Esophagus muscularis mucosa (tissue), 4 donors: ENCODE measurements at regions not wholly inside any gene's neighbourhood (a gene's known extent, or its start where the extent isn't known, plus 50 kb on each side); places are given as distances from the start of the nearest gene placed in this dataset.

Source experiments
- DNase-seq: peaks from one replicate; pipeline ENCODE4 v3.0.0-alpha.2; 2017; ENCODE audit errors: extremely low spot score
- H3K27ac ChIP-seq, 4 donors: fragments of 200-600 bp; sonication (generic); replicated peaks in 1 of 4; 1 replicate in 3 of 4; 2 replicates in 1 of 4; pipeline ENCODE4 v1.5.1; 2016 to 2019; ENCODE audit warnings: mild to moderate bottlenecking in 1 of 4
- H3K27me3 ChIP-seq, 4 donors: fragments of 200-600 bp; sonication (generic); one replicate each; pipeline versions ENCODE4 v1.5.1 to v1.6.0; 2016 to 2019
- H3K36me3 ChIP-seq, 4 donors: fragments of 200-600 bp; sonication (generic); one replicate each; pipeline ENCODE4 v1.5.1; 2016 to 2019
- H3K4me1 ChIP-seq, 4 donors: fragments of 200-600 bp; sonication (generic); one replicate each; pipeline ENCODE4 v1.5.1; 2016 to 2019
- H3K4me3 ChIP-seq, 4 donors: fragments of 200-600 bp; sonication (generic); 1 replicate in 2 of 4; 2 replicates in 2 of 4; pipeline ENCODE4 v1.5.1; 2016 to 2019; ENCODE audit warnings: mild to moderate bottlenecking in 4 of 4, moderate library complexity in 1 of 4
- H3K9me3 ChIP-seq, 4 donors: fragments of 200-600 bp; sonication (generic); 1 replicate in 3 of 4; 2 replicates in 1 of 4; pipeline ENCODE4 v1.5.1; 2016 to 2019
- EP300 ChIP-seq: sonication (generic); formaldehyde crosslinking; IDR thresholded peaks from one replicate; pipeline ENCODE4 v1.6.1; 2017; ENCODE audit warnings: antibody characterized with exemption
- POLR2A ChIP-seq: fragments of 450-650 bp; IDR thresholded peaks from one replicate; pipeline ENCODE4 v1.6.1; 2017; ENCODE audit warnings: antibody characterized with exemption, moderate library complexity, mild to moderate bottlenecking, low read depth
- POLR2AphosphoS5 ChIP-seq, 2 donors: sonication (generic); formaldehyde crosslinking; IDR thresholded peaks; one replicate each; pipeline ENCODE4 v1.6.1; 2017; ENCODE audit warnings: antibody characterized with exemption in 2 of 2
- WGBS: methylation state at CpG from one replicate; pipeline ENCODE4 v1.1.5; 2018; 5-methylcytosine and 5-hydroxymethylcytosine counted together
- intact Hi-C: fragments of 100-400 bp; cut with DNase I; formaldehyde crosslinking; loops from one replicate; pipeline ENCODE4 v1.15.1; 2023
- TF ChIP-seq, protein P1 (sequence below), 3 experiments: fragments of 200-600 bp in 2 of 3; fragments of 450-650 bp in 1 of 3; sonication (generic) in 2 of 3; IDR thresholded peaks; one replicate each; pipeline ENCODE4 v1.5.1; 2017 to 2019; ENCODE audit warnings: antibody characterized with exemption in 3 of 3, mild to moderate bottlenecking in 2 of 3, moderate library complexity in 1 of 3

DNA sequence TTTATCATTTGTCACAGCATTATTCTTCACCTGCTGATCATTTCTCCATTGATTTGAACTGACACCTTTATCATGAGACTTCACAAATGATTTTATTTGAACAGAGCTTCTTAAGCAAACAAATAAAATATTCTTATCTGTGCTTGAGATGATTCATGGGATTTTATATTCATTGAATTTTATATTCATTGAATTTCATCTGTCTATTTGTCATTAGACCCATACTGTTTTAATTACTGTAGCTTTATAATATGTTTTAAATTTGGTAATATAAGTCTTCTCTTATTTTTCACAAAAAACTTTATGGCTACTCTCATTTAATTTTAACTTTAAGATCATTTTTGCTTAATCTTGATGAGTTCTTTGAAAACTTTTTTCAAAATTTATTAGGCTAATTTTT lies 777.4 kb upstream of the TBX3 start:
- intact Hi-C loops = no loop called here
- no peak for TF ChIP-seq POLR2AphosphoS5 (IDR thresholded peaks at IDR 0.05)
- no peak for TF ChIP-seq POLR2A
- no peak for DNase-seq
- peaks cover 0 to 23% (median 0%) of the 10 kb centered on the region in 4 donors for H3K27me3 ChIP-seq
- no peaks in the 10 kb centered on the region for H3K36me3 ChIP-seq
- no peak overlapping the region for H3K27ac ChIP-seq
- peaks cover 0 to 4% (median 0%) of the 10 kb centered on the region in 4 donors for H3K9me3 ChIP-seq
- no peak overlapping the region for H3K4me3 ChIP-seq
- no peaks in the 10 kb centered on the region for H3K4me1 ChIP-seq

DNA sequence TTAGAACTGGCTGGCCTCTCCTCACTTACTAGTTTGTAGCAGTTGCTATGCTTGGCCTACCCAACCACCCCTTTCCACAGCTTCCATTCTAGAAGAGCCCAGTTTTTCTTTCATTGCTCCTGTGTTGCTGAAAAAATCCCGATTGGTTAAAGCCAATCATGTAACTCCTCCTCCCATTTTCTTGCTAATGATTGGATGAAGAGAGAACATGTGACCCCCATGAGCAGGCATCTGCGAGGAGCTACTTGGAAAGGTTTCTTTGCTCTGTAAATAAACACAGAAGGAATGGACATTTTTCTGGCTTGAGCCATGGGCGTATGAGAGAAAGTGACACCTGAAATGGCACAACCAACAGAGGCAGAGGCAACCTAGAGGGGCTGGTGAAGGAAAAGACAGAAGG lies 773.8 kb upstream of the TBX3 start:
- no peak for TF ChIP-seq POLR2A
- TF ChIP-seq EP300 = no peak
- TF ChIP-seq POLR2AphosphoS5 (IDR thresholded peaks at IDR 0.05) = no peak
- TF ChIP-seq, protein P1, sequence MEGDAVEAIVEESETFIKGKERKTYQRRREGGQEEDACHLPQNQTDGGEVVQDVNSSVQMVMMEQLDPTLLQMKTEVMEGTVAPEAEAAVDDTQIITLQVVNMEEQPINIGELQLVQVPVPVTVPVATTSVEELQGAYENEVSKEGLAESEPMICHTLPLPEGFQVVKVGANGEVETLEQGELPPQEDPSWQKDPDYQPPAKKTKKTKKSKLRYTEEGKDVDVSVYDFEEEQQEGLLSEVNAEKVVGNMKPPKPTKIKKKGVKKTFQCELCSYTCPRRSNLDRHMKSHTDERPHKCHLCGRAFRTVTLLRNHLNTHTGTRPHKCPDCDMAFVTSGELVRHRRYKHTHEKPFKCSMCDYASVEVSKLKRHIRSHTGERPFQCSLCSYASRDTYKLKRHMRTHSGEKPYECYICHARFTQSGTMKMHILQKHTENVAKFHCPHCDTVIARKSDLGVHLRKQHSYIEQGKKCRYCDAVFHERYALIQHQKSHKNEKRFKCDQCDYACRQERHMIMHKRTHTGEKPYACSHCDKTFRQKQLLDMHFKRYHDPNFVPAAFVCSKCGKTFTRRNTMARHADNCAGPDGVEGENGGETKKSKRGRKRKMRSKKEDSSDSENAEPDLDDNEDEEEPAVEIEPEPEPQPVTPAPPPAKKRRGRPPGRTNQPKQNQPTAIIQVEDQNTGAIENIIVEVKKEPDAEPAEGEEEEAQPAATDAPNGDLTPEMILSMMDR (IDR thresholded peaks at IDR 0.05) = no peak
- 79% methylated on average over 3 of the region's 3 CpGs for WGBS
- intact Hi-C loops = no loop called here

DNA sequence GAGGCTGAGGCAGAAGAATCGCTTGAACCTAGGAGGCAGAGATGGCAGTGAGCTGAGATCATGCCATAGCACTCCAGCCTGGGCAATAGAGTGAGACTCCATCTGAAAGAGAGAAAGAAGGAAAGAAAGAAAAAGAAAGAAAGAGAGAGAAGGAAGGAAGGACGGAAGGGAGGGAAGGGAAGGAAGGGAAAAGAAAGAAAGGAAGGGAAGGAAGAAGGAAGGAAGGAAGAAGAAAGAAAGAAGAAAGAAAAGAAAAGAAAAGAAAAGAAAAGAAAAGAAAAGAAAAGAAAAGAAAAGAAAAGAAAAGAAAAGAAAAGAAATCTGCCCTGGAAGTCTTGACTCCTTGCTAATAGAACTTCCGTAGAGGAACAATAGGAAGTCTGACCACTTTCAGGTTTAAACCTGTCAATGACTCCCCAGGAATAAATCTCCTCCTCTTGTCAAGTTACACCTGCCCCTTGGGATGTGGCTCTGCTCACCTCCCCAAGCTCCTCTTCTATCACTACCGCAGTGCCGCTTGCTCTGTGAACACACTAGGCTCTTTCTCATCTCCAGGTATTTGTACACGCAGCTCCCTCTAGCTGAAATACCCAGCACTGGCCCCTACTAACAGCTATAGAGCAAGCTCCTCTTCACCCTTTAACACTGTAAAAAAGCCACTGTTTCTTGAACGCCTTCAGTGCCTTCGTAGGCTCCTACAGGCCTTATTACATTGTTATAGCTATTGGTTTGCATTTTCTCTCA lies 773.1 kb upstream of the TBX3 start:
- DNase-seq = no peak
- Histone ChIP-seq H3K4me3 (no peak overlapping the region), H3K36me3 (no peaks in the 10 kb centered on the region), H3K4me1 (peaks cover 5 to 6% (median 5%) of the 10 kb centered on the region in 4 donors), H3K27ac (no peak overlapping the region), H3K27me3 (peaks cover 0 to 8% (median 0%) of the 10 kb centered on the region in 4 donors), H3K9me3 (peaks cover 0 to 3% (median 0%) of the 10 kb centered on the region in 4 donors)
- 87% methylated on average over 8 of the region's 8 CpGs for WGBS
- no peak for TF ChIP-seq EP300
- no peak for TF ChIP-seq POLR2A
- TF ChIP-seq, protein P1 (IDR thresholded peaks at IDR 0.05) = no peak
- intact Hi-C loops = no loop called here

More for the DNA sequence above, 773.8 kb upstream of the TBX3 start:
- Histone ChIP-seq H3K27ac (no peak overlapping the region), H3K27me3 (peaks cover 0 to 2% (median 0%) of the 10 kb centered on the region in 4 donors), H3K4me3 (no peak overlapping the region), H3K36me3 (no peaks in the 10 kb centered on the region), H3K9me3 (peaks cover 0 to 4% (median 0%) of the 10 kb centered on the region in 4 donors), H3K4me1 (peaks cover 0 to under 1% (median 0%) of the 10 kb centered on the region in 4 donors)
- DNase-seq = no peak

DNA sequence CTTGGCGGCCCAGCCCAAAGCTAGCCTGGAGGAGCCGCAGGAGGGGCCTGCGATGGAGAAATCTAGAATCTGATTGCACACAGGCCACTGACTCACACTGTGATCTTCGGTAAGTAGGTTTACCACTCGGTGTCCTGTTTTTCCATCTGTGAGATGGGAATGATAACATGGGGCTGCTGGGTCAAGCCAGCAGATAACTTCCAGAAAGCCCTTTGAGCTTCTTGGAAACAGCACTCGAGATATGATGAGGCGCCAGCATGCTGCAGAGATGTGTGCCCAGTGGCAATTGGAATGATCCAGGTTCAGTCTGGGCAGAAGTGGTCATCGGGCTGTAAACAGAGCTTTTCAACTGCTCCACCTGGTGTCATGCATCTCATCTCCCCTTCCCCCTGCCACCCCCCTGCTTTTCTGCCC lies 771.3 kb upstream of the TBX3 start:
- WGBS = 78% methylated on average over 8 of the region's 8 CpGs
- H3K27me3 ChIP-seq = peaks cover 0 to 20% (median 0%) of the 10 kb centered on the region in 4 donors
- DNase-seq = no peak
- H3K9me3 ChIP-seq = no peaks in the 10 kb centered on the region
- no peaks in the 10 kb centered on the region for H3K36me3 ChIP-seq
- H3K4me3 ChIP-seq = no peak overlapping the region
- TF ChIP-seq EP300 (no peak), POLR2A (no peak), POLR2AphosphoS5 (IDR thresholded peaks at IDR 0.05) (no peak)
- TF ChIP-seq, protein P1 (IDR thresholded peaks at IDR 0.05) = no peak
- no peak overlapping the region for H3K27ac ChIP-seq
- intact Hi-C loops = no loop called here
- peaks cover 10 to 16% (median 12%) of the 10 kb centered on the region in 4 donors for H3K4me1 ChIP-seq

DNA sequence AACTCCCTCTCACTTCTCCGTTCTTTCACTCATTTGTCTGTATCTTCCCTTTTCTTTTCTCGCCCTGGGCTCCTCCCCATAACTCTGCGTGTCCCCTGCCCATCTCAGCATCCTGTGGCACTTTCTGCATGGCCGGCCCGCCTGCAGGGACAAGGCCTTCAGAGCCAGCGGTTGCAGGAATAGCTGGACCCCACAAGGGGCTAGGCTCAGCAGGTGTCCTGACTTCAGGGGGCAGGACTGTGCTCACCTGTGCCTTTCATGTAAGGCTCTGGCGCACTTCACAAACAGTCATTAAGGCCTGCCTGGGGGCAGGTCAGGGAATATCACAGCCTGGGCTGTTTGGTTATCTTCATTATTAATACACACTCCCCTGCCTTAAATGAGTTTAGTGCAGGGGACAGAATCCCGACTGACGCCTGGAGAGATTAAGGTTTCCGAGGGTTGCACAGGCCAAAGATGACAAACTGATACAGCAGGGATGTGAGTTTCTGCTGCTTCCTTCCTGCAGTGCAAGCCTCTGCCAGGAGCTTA lies 768.8 kb upstream of the TBX3 start:
- peaks cover 0 to 26% (median 0%) of the 10 kb centered on the region in 4 donors for H3K27me3 ChIP-seq
- WGBS = 97% methylated on average over 10 of the region's 10 CpGs

More for the DNA sequence above, 768.8 kb upstream of the TBX3 start:
- TF ChIP-seq POLR2AphosphoS5 (IDR thresholded peaks at IDR 0.05) (no peak), EP300 (no peak), POLR2A (no peak)
- TF ChIP-seq, protein P1 (IDR thresholded peaks at IDR 0.05) = no peak
- no peaks in the 10 kb centered on the region for H3K36me3 ChIP-seq
- intact Hi-C loops = no loop called here
- H3K4me3 ChIP-seq = no peak overlapping the region
- H3K4me1 ChIP-seq = peaks cover 12 to 16% (median 13%) of the 10 kb centered on the region in 4 donors
- no peak overlapping the region for H3K27ac ChIP-seq
- DNase-seq = no peak
- no peaks in the 10 kb centered on the region for H3K9me3 ChIP-seq
